ENCODE measurements at regions not wholly inside any gene's neighbourhood (a gene's known extent, or its start where the extent isn't known, plus 50 kb on each side); places are given as distances from the start of the nearest gene placed in this dataset.

DNA sequence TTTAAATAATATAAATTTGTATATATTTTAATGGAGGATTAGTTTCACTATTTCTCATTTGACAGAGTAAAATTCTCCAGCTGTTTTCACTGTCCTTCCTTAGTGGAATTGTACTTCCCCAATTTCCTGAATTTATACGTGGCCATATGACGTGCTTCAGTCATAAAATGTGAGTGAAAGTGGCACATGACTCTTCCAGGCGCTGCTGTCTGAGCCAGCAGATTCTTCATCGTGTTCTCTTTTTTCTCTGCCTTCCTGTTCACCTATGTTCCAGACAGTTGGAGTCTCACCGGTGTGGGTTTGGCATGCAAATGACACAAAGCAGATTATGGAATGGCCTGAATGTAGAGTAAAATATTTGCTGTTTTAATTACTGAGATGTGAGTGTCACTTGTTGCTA is 684.1 kb downstream of the SEMA5A start:
- no peak for TF ChIP-seq POLR2A (IDR thresholded peaks at IDR 0.05)

DNA sequence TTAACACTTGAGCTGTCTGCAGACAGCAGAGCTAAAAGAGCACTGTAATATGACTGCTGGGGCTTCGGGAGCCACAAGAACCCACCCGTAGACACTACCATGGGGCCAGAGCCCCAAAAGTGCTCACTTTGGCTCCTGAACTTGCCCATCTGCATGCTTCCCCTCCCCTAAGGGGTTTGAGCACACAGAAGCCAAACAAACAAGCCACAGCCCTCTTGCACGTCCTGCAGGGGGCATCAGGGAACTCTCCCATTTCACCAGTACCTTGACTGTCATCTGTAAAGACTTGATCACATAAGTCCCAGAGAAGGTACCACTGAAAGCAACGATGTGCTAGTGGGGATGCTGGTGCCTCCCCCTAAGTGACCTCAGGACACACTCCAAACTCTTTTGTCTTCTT is 681.8 kb downstream of the SEMA5A start:
- no peak for TF ChIP-seq POLR2A (IDR thresholded peaks at IDR 0.05)
- TF ChIP-seq, protein P1, sequence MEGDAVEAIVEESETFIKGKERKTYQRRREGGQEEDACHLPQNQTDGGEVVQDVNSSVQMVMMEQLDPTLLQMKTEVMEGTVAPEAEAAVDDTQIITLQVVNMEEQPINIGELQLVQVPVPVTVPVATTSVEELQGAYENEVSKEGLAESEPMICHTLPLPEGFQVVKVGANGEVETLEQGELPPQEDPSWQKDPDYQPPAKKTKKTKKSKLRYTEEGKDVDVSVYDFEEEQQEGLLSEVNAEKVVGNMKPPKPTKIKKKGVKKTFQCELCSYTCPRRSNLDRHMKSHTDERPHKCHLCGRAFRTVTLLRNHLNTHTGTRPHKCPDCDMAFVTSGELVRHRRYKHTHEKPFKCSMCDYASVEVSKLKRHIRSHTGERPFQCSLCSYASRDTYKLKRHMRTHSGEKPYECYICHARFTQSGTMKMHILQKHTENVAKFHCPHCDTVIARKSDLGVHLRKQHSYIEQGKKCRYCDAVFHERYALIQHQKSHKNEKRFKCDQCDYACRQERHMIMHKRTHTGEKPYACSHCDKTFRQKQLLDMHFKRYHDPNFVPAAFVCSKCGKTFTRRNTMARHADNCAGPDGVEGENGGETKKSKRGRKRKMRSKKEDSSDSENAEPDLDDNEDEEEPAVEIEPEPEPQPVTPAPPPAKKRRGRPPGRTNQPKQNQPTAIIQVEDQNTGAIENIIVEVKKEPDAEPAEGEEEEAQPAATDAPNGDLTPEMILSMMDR (IDR thresholded peaks at IDR 0.05) = no peak
- TF ChIP-seq POLR2AphosphoS5 (IDR thresholded peaks at IDR 0.05) = no peak
- no peak for TF ChIP-seq EP300 (IDR thresholded peaks at IDR 0.05)
- no peak overlapping the region for H3K27ac ChIP-seq
- H3K36me3 ChIP-seq = no peaks in the 10 kb centered on the region
- DNase-seq = no peak
- H3K27me3 ChIP-seq = no peaks in the 10 kb centered on the region
- H3K9me3 ChIP-seq = no peaks in the 10 kb centered on the region
- 51 to 58% methylated on average over 4 of the region's 4 CpGs for WGBS, 2 donors
- intact Hi-C loops (cut with DNase I) = no loop called here
- H3K4me3 ChIP-seq = no peak overlapping the region
- H3K4me1 ChIP-seq = no peaks in the 10 kb centered on the region

More for the DNA sequence above, 684.1 kb downstream of the SEMA5A start:
- no peaks in the 10 kb centered on the region for H3K4me1 ChIP-seq
- H3K36me3 ChIP-seq = no peaks in the 10 kb centered on the region
- H3K9me3 ChIP-seq = no peaks in the 10 kb centered on the region
- intact Hi-C loops (cut with DNase I) = no loop called here
- H3K4me3 ChIP-seq = no peak overlapping the region
- 10 to 35% methylated on average over 5 of the region's 5 CpGs for WGBS, 2 donors
- H3K27ac ChIP-seq = no peak overlapping the region
- no peaks in the 10 kb centered on the region for H3K27me3 ChIP-seq
- no peak for DNase-seq

DNA sequence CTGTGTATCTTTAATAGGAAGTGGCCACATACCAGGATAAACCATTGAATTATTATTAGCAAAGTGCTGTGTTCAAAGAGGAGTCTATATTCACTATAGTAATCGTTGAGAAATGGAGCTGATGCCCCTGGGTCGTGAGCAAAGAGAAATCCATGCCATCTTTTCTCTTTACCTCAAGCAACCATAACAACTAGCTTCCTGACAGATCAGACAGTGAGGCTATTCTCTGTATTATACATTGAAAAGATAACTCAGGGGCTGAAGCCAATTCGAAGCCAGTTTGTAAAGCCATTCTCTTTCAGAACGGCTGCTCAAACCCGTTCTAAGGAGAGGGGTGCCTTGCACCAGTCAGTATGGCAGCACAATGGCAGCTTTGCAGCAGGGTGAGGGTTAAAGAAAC is 680.6 kb downstream of the SEMA5A start:
- intact Hi-C loops (cut with DNase I) = no loop called here
- Histone ChIP-seq H3K27ac (no peak overlapping the region), H3K9me3 (no peaks in the 10 kb centered on the region), H3K27me3 (no peaks in the 10 kb centered on the region), H3K36me3 (no peaks in the 10 kb centered on the region), H3K4me3 (no peak overlapping the region), H3K4me1 (no peaks in the 10 kb centered on the region)
- TF ChIP-seq EP300 (IDR thresholded peaks at IDR 0.05) (no peak), POLR2AphosphoS5 (IDR thresholded peaks at IDR 0.05) (no peak), POLR2A (IDR thresholded peaks at IDR 0.05) (no peak)
- TF ChIP-seq, protein P1 (IDR thresholded peaks at IDR 0.05) = no peak
- no peak for DNase-seq
- WGBS, 2 donors = 56 to 58% methylated on average over 5 of the region's 5 CpGs

DNA sequence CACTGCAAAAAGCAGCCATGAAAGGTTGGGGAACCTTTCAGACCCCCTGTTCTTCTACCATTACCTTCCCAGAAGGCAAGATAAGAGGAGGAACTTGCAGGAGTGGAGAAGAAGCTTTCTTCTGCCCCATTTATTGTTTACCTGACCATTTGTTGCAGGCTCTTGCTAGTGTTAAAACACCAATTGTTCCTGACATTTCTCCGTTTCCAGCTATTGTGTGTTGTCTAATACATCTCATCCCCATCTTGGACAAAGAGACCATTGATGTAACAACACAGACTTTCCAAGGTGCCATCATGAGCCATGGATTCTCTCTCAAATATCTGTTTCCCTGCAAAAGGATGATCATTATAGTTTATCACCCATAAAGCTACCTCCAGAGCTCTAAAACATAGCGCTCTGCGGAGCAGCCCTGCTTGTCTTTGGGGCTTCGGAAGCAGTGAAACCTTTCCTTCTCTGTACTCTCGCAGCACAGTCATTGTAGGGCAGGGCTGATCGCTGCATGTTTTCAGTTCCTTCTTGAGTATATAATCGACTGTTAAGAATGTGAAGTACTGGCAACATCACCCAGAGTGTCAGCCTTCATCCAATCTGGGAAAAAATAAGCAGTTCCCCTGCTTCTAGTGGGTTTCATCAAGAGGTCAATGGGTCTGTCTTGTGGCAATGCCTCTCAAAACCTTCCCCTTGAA is 680.0 kb downstream of the SEMA5A start:
- no peaks in the 10 kb centered on the region for H3K4me1 ChIP-seq
- H3K4me3 ChIP-seq = no peak overlapping the region
- intact Hi-C loops (cut with DNase I) = no loop called here
- H3K36me3 ChIP-seq = no peaks in the 10 kb centered on the region
- WGBS, 2 donors = 86% methylated on average over 7 of the region's 7 CpGs
- TF ChIP-seq, protein P1 (IDR thresholded peaks at IDR 0.05) = no peak
- TF ChIP-seq EP300 (IDR thresholded peaks at IDR 0.05) (no peak), POLR2A (IDR thresholded peaks at IDR 0.05) (no peak), POLR2AphosphoS5 (IDR thresholded peaks at IDR 0.05) (no peak)
- H3K27me3 ChIP-seq = no peaks in the 10 kb centered on the region
- no peaks in the 10 kb centered on the region for H3K9me3 ChIP-seq
- no peak overlapping the region for H3K27ac ChIP-seq
- no peak for DNase-seq

DNA sequence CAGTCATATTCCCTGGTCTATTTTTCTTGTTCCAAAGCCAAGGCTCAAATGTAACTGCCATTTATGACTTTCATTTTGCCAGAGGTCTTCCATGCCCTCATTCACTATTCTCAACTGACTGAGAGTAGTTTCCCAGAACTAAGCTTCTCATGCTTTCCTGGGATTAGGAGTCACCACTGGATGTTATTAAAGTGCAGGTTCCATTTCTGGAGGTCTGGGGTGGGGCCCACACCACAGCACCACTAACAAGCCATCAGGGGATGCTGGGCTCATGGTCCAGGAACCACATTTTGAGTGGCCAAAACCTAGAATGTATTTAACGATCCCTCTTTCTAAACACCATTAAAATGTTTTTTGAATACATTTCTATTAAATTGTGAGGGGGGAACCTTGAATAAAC is 677.6 kb downstream of the SEMA5A start:
- Histone ChIP-seq H3K27ac (no peak overlapping the region), H3K9me3 (no peaks in the 10 kb centered on the region), H3K4me3 (no peak overlapping the region), H3K27me3 (no peaks in the 10 kb centered on the region), H3K4me1 (no peaks in the 10 kb centered on the region), H3K36me3 (no peaks in the 10 kb centered on the region)
- WGBS, 2 donors = 81 to 85% methylated on average over 1 of the region's 1 CpG
- no peak for DNase-seq
- intact Hi-C loops (cut with DNase I) = no loop called here
- TF ChIP-seq, protein P1 (IDR thresholded peaks at IDR 0.05) = no peak
- TF ChIP-seq EP300 (IDR thresholded peaks at IDR 0.05) (no peak), POLR2A (IDR thresholded peaks at IDR 0.05) (no peak), POLR2AphosphoS5 (IDR thresholded peaks at IDR 0.05) (no peak)
